Erythroblast (primary cell): ENCODE measurements at regions not wholly inside any gene's neighbourhood (a gene's known extent, or its start where the extent isn't known, plus 50 kb on each side); places are given as distances from the start of the nearest gene placed in this dataset.
"Not testable (repeated sequence)": the region's sequence is repeated elsewhere in the genome, so short reads cannot be mapped to it uniquely, and the experiment has no call there.

ENCODE experiments used
- GATA1 ChIP-seq: IDR thresholded peaks from 2 replicates; pipeline ENCODE4 v1.6.1; 2011; ENCODE audit warnings: low read depth, mild to moderate bottlenecking, control low read depth, low read length, moderate library complexity
- POLR2A ChIP-seq: IDR thresholded peaks from 2 replicates; pipeline ENCODE4 v1.6.1; 2011; ENCODE audit warnings: mild to moderate bottlenecking, low read length

DNA sequence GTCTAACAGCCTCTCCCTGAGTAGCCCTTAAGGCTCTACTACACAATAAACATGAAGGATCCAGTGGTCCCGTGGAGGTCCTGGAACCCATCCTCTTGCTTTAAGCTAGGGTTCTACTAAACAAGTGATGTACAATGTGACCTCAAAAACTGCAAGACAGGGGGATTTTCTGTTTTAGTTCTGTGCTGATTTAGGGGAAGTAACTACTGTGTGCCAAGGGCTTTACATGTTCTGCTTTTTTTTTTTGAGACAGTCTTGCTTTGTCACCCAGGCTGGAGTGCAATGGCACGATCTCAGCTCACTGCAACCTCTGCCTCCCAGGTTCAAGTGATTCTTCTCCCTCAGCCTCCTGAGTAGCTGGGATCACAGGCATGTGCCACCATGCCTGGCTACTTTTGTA is 61.9 kb upstream of the PCDH8 start:
- TF ChIP-seq POLR2A, GATA1: not testable (repeated sequence)
